ENCODE measurements at regions not wholly inside any gene's neighbourhood (a gene's known extent, or its start where the extent isn't known, plus 50 kb on each side); places are given as distances from the start of the nearest gene placed in this dataset.

DNA sequence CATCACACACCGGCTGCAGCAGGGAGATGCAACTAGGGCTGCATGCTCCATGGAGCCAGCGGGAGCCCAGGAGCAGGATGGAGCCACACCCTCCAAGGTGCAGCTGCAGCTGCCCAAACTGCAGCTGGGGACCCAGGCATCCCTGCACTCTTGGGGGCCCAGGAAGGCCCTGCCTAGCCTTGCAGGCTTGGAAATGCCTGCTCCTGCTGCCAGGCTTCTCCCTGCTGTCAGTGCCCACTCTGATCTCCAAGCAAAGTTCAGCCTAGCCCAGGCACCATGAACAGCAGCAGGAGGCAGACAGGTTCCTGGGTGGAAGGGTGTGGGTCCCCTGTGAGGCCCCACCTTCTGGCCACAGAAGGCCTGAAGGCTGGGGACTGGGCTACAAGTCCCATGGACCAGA, 1057.1 kb downstream of the CDH8 start:
- TF ChIP-seq MXI1 (conservative IDR thresholded peaks at IDR 0.05; ENCODE audit: poor library complexity, severe bottlenecking), result no peak
- no peak for TF ChIP-seq RAD21 (conservative IDR thresholded peaks at IDR 0.05)
- TF ChIP-seq, protein P1, sequence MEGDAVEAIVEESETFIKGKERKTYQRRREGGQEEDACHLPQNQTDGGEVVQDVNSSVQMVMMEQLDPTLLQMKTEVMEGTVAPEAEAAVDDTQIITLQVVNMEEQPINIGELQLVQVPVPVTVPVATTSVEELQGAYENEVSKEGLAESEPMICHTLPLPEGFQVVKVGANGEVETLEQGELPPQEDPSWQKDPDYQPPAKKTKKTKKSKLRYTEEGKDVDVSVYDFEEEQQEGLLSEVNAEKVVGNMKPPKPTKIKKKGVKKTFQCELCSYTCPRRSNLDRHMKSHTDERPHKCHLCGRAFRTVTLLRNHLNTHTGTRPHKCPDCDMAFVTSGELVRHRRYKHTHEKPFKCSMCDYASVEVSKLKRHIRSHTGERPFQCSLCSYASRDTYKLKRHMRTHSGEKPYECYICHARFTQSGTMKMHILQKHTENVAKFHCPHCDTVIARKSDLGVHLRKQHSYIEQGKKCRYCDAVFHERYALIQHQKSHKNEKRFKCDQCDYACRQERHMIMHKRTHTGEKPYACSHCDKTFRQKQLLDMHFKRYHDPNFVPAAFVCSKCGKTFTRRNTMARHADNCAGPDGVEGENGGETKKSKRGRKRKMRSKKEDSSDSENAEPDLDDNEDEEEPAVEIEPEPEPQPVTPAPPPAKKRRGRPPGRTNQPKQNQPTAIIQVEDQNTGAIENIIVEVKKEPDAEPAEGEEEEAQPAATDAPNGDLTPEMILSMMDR (IDR thresholded peaks at IDR 0.05; ENCODE audit: poor library complexity, severe bottlenecking), result no peak
- no peak for TF ChIP-seq POLR2AphosphoS5 (IDR thresholded peaks at IDR 0.05)
- no peak for TF ChIP-seq TAF1 (IDR thresholded peaks at IDR 0.05; ENCODE audit: low read depth)
- TF ChIP-seq, protein P2, sequence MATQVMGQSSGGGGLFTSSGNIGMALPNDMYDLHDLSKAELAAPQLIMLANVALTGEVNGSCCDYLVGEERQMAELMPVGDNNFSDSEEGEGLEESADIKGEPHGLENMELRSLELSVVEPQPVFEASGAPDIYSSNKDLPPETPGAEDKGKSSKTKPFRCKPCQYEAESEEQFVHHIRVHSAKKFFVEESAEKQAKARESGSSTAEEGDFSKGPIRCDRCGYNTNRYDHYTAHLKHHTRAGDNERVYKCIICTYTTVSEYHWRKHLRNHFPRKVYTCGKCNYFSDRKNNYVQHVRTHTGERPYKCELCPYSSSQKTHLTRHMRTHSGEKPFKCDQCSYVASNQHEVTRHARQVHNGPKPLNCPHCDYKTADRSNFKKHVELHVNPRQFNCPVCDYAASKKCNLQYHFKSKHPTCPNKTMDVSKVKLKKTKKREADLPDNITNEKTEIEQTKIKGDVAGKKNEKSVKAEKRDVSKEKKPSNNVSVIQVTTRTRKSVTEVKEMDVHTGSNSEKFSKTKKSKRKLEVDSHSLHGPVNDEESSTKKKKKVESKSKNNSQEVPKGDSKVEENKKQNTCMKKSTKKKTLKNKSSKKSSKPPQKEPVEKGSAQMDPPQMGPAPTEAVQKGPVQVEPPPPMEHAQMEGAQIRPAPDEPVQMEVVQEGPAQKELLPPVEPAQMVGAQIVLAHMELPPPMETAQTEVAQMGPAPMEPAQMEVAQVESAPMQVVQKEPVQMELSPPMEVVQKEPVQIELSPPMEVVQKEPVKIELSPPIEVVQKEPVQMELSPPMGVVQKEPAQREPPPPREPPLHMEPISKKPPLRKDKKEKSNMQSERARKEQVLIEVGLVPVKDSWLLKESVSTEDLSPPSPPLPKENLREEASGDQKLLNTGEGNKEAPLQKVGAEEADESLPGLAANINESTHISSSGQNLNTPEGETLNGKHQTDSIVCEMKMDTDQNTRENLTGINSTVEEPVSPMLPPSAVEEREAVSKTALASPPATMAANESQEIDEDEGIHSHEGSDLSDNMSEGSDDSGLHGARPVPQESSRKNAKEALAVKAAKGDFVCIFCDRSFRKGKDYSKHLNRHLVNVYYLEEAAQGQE (IDR thresholded peaks at IDR 0.05; ENCODE audit: borderline replicate concordance), result no peak
- TF ChIP-seq EZH2 (IDR thresholded peaks at IDR 0.05; ENCODE audit: borderline replicate concordance, insufficient read depth, low read length, poor library complexity, severe bottlenecking), result no peak
- no peak for TF ChIP-seq EP300 (conservative IDR thresholded peaks at IDR 0.05; ENCODE audit: poor library complexity, severe bottlenecking)
- no peak for TF ChIP-seq SMC3 (conservative IDR thresholded peaks at IDR 0.05; ENCODE audit: poor library complexity)
- no peaks in the 10 kb centered on the region for H3K9me3 ChIP-seq (ENCODE audit: low read length)
- H3F3A ChIP-seq (ENCODE audit: insufficient read depth, low read length, poor library complexity, severe bottlenecking), result no peaks in the 10 kb centered on the region
- H4K20me1 ChIP-seq (ENCODE audit: insufficient read depth), result no peaks in the 10 kb centered on the region
- H2AFZ ChIP-seq (ENCODE audit: low read depth, low read length), result no peak overlapping the region
- H3K36me3 ChIP-seq (ENCODE audit: insufficient read depth, low read length), result no peaks in the 10 kb centered on the region
- no peak overlapping the region for H3K4me2 ChIP-seq (ENCODE audit: low read length)
- no peaks in the 10 kb centered on the region for H3K79me2 ChIP-seq (replicated peaks; ENCODE audit: insufficient read depth, low read length)
- H3K9ac ChIP-seq (ENCODE audit: low read length), result no peak overlapping the region
- H3K27me3 ChIP-seq (ENCODE audit: insufficient read depth, low read depth, low read length), result no peaks in the 10 kb centered on the region
- H3K9me2 ChIP-seq (ENCODE audit: insufficient read depth, low read length), result no peaks in the 10 kb centered on the region
- H3K27ac ChIP-seq (ENCODE audit: low read length), result no peak overlapping the region
- no peak overlapping the region for H3K4me3 ChIP-seq (ENCODE audit: low read length)

DNA sequence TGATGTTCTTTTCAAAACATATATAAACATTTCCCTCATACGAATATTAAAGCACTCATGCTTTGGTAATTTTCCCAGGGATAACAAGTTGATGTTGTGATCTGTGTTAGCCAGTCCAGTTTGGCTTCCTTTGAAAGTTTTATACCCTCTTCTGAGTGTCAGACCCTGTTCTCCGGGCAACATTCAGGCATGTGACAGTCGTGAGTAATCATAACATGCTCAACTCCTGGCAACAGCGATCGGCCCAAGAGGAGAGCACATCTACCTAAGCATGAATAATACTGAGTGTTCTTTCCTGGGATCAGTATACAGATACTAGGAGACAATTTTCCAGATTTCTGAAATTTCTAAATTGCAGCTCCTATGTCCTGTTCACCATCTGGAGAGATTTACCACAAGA, 1086.4 kb downstream of the CDH8 start:
- Histone ChIP-seq H3F3A (ENCODE audit: insufficient read depth, low read length, poor library complexity, severe bottlenecking) (no peaks in the 10 kb centered on the region), H2AFZ (ENCODE audit: low read depth, low read length) (no peak overlapping the region), H3K4me2 (ENCODE audit: low read length) (no peak overlapping the region), H3K27me3 (ENCODE audit: insufficient read depth, low read depth, low read length) (no peaks in the 10 kb centered on the region), H3K27ac (ENCODE audit: low read length) (no peak overlapping the region), H3K79me2 (replicated peaks; ENCODE audit: insufficient read depth, low read length) (no peaks in the 10 kb centered on the region), H4K20me1 (ENCODE audit: insufficient read depth) (no peaks in the 10 kb centered on the region), H3K9me3 (ENCODE audit: low read length) (no peaks in the 10 kb centered on the region), H3K9ac (ENCODE audit: low read length) (no peak overlapping the region), H3K36me3 (ENCODE audit: insufficient read depth, low read length) (no peaks in the 10 kb centered on the region), H3K9me2 (ENCODE audit: insufficient read depth, low read length) (no peaks in the 10 kb centered on the region), H3K4me3 (ENCODE audit: low read length) (no peak overlapping the region)
- no peak for TF ChIP-seq SMC3 (conservative IDR thresholded peaks at IDR 0.05; ENCODE audit: poor library complexity)
- TF ChIP-seq, protein P1 (IDR thresholded peaks at IDR 0.05; ENCODE audit: poor library complexity, severe bottlenecking), result no peak
- TF ChIP-seq EP300 (conservative IDR thresholded peaks at IDR 0.05; ENCODE audit: poor library complexity, severe bottlenecking), result no peak
- no peak for TF ChIP-seq TAF1 (IDR thresholded peaks at IDR 0.05; ENCODE audit: low read depth)
- no peak for TF ChIP-seq POLR2AphosphoS5 (IDR thresholded peaks at IDR 0.05)
- TF ChIP-seq, protein P2 (IDR thresholded peaks at IDR 0.05; ENCODE audit: borderline replicate concordance), result no peak
- TF ChIP-seq RAD21 (conservative IDR thresholded peaks at IDR 0.05), result no peak
- TF ChIP-seq MXI1 (conservative IDR thresholded peaks at IDR 0.05; ENCODE audit: poor library complexity, severe bottlenecking), result no peak
- no peak for TF ChIP-seq EZH2 (IDR thresholded peaks at IDR 0.05; ENCODE audit: borderline replicate concordance, insufficient read depth, low read length, poor library complexity, severe bottlenecking)

Measured in neural cell (in vitro differentiated cells).